HL-60 (cell line): ENCODE measurements at regions not wholly inside any gene's neighbourhood (a gene's known extent, or its start where the extent isn't known, plus 50 kb on each side); places are given as distances from the start of the nearest gene placed in this dataset.

ENCODE experiments used
- DNase-seq, 2 experiments: peaks; one replicate each; pipeline ENCODE4 v3.0.0-alpha.2; 2010 to 2020; ENCODE audit warnings: low read depth in 1 of 2, low spot score in 1 of 2
- H3K27ac ChIP-seq: fragments of 250-450 bp; sonication (Bioruptor Pico); replicated peaks from 2 replicates; pipeline ENCODE4 v1.5.1; 2020; ENCODE audit warnings: mild to moderate bottlenecking, moderate library complexity
- H3K27me3 ChIP-seq: fragments of 250-450 bp; sonication (Bioruptor Pico); 2 replicates; pipeline ENCODE4 v1.5.1; 2021; ENCODE audit warnings: mild to moderate bottlenecking, moderate library complexity; ENCODE audit not compliant: insufficient read depth, poor library complexity, severe bottlenecking
- H3K4me3 ChIP-seq: replicated peaks from 2 replicates; pipeline ENCODE4 v1.5.1; 2011; ENCODE audit warnings: mild to moderate bottlenecking, control low read depth, low read length; ENCODE audit not compliant: insufficient read depth
- CTCF ChIP-seq: IDR thresholded peaks from one replicate; pipeline ENCODE4 v1.5.1; 2011; ENCODE audit warnings: low read length, control low read depth, inconsistent platforms; ENCODE audit not compliant: insufficient read depth
- GABPA ChIP-seq: IDR thresholded peaks from 2 replicates; pipeline ENCODE4 v1.6.1; 2012; ENCODE audit warnings: low read depth
- POLR2AphosphoS5 ChIP-seq: IDR thresholded peaks from 2 replicates; pipeline ENCODE4 v1.6.1; 2012; ENCODE audit warnings: low read depth
- REST ChIP-seq: IDR thresholded peaks from 2 replicates; pipeline ENCODE4 v1.6.1; 2012; ENCODE audit warnings: low read depth; ENCODE audit not compliant: insufficient replicate concordance
- SPI1 ChIP-seq: IDR thresholded peaks from 2 replicates; pipeline ENCODE4 v1.6.1; 2012; ENCODE audit warnings: low read depth, mild to moderate bottlenecking, borderline replicate concordance

GRCh38 chr15:81858586-81858985 is 187.2 kb downstream of the MEX3B start:
- Histone ChIP-seq H3K27me3 (no peaks in the 10 kb centered on the region), H3K4me3 (no peak overlapping the region), H3K27ac (no peak overlapping the region)
- TF ChIP-seq GABPA (no peak), SPI1 (no peak), REST (no peak), POLR2AphosphoS5 (no peak), CTCF (no peak)
- DNase-seq, result no peak

- no peak overlapping the region for H3K4me3 ChIP-seq
- H3K27ac ChIP-seq, result no peak overlapping the region
- H3K27me3 ChIP-seq, result no peaks in the 10 kb centered on the region
- TF ChIP-seq REST (no peak), GABPA (no peak), SPI1 (no peak), POLR2AphosphoS5 (no peak), CTCF (no peak)
- no peak for DNase-seq
These were observed 187.7 kb downstream of the MEX3B start for GRCh38 chr15:81858136-81858535.

- TF ChIP-seq REST (no peak), GABPA (no peak), POLR2AphosphoS5 (no peak), SPI1 (no peak), CTCF (no peak)
- H3K27me3 ChIP-seq, result no peaks in the 10 kb centered on the region
- H3K4me3 ChIP-seq, result no peak overlapping the region
- DNase-seq, result no peak
- H3K27ac ChIP-seq, result no peak overlapping the region
These were observed 189.2 kb downstream of the MEX3B start for GRCh38 chr15:81856634-81857026.
